SK-N-SH treated with all-trans-retinoic acid at 6 μM for 48 hours (cell line): ENCODE measurements at regions not wholly inside any gene's neighbourhood (a gene's known extent, or its start where the extent isn't known, plus 50 kb on each side); places are given as distances from the start of the nearest gene placed in this dataset.

Source experiments
- ATAC-seq: fragments of 200-7000 bp; cut with Tn5 transposase; 3 replicates; pipeline ENCODE4 v1.9.1; 2020; ENCODE audit warnings: mild to moderate bottlenecking, moderate library complexity
- ARNTL ChIP-seq: fragments of 450-650 bp; formaldehyde crosslinking; IDR thresholded peaks from 2 replicates; pipeline ENCODE4 v1.5.0; 2020; ENCODE audit warnings: low read depth, mild to moderate bottlenecking, moderate library complexity, borderline replicate concordance
- BACH2 ChIP-seq: fragments of 250-450 bp; sonication (Bioruptor Pico); IDR thresholded peaks from 2 replicates; pipeline ENCODE4 v1.9.0; 2021; ENCODE audit warnings: mild to moderate bottlenecking, borderline replicate concordance
- CSDC2 ChIP-seq: fragments of 250-450 bp; sonication (Bioruptor Pico); IDR thresholded peaks from 2 replicates; pipeline ENCODE4 v1.5.0; 2020; ENCODE audit warnings: mild to moderate bottlenecking, moderate library complexity
- ESRRG ChIP-seq: fragments of 250-450 bp; sonication (Bioruptor Pico); IDR thresholded peaks from 2 replicates; pipeline ENCODE4 v1.6.1; 2021; ENCODE audit warnings: mild to moderate bottlenecking
- GLIS3 ChIP-seq: fragments of 250-450 bp; sonication (Bioruptor Pico); IDR thresholded peaks from 2 replicates; pipeline ENCODE4 v1.5.0; 2020; ENCODE audit warnings: mild to moderate bottlenecking, moderate library complexity
- ISL1 ChIP-seq: fragments of 250-450 bp; sonication (Bioruptor Pico); IDR thresholded peaks from 2 replicates; pipeline ENCODE4 v2.1.2; 2022; ENCODE audit warnings: mild to moderate bottlenecking, moderate library complexity
- OSR1 ChIP-seq: fragments of 250-450 bp; sonication (Bioruptor Pico); IDR thresholded peaks from 2 replicates; pipeline ENCODE4 v1.8.0; 2022; ENCODE audit warnings: moderate library complexity, mild to moderate bottlenecking, inconsistent platforms
- PPARA ChIP-seq: fragments of 250-450 bp; sonication (Bioruptor Pico); IDR thresholded peaks from 2 replicates; pipeline ENCODE4 v1.5.0; 2020; ENCODE audit warnings: mild to moderate bottlenecking, borderline replicate concordance
- RARB ChIP-seq: fragments of 250-450 bp; sonication (Bioruptor Pico); IDR thresholded peaks from 2 replicates; pipeline ENCODE4 v1.8.0; 2021; ENCODE audit warnings: mild to moderate bottlenecking, moderate library complexity
- SNAI2 ChIP-seq: fragments of 250-450 bp; sonication (Bioruptor Pico); IDR thresholded peaks from 2 replicates; pipeline ENCODE4 v1.5.0; 2020; ENCODE audit warnings: mild to moderate bottlenecking, moderate library complexity
- TOX ChIP-seq: fragments of 250-450 bp; sonication (Bioruptor Pico); IDR thresholded peaks from 2 replicates; pipeline ENCODE4 v1.8.0; 2021; ENCODE audit warnings: mild to moderate bottlenecking, moderate library complexity, borderline replicate concordance
- ZC3H10 ChIP-seq: fragments of 250-450 bp; sonication (Bioruptor Pico); IDR thresholded peaks from 2 replicates; pipeline ENCODE4 v1.5.1; 2021; ENCODE audit warnings: mild to moderate bottlenecking, moderate library complexity
- ZFP3 ChIP-seq: fragments of 250-450 bp; sonication (Bioruptor Pico); IDR thresholded peaks from 2 replicates; pipeline ENCODE4 v1.5.0; 2020; ENCODE audit warnings: mild to moderate bottlenecking, moderate library complexity
- ZFP30 ChIP-seq: fragments of 450-650 bp; formaldehyde crosslinking; IDR thresholded peaks from 2 replicates; pipeline ENCODE4 v1.5.0; 2022; ENCODE audit warnings: mild to moderate bottlenecking, moderate library complexity
- ZNF565 ChIP-seq: fragments of 450-650 bp; formaldehyde crosslinking; conservative IDR thresholded peaks from 2 replicates; pipeline ENCODE4 v1.5.0; 2020; ENCODE audit warnings: low read depth, mild to moderate bottlenecking, moderate library complexity
- ZNF70 ChIP-seq: fragments of 450-650 bp; formaldehyde crosslinking; IDR thresholded peaks from 2 replicates; pipeline ENCODE4 v1.5.0; 2020; ENCODE audit warnings: mild to moderate bottlenecking, moderate library complexity
- ZNF8 ChIP-seq: fragments of 450-650 bp; formaldehyde crosslinking; IDR thresholded peaks from 2 replicates; pipeline ENCODE4 v1.5.0; 2020; ENCODE audit warnings: mild to moderate bottlenecking, moderate library complexity
- TF ChIP-seq, protein P1 (sequence below): fragments of 250-450 bp; sonication (Bioruptor Pico); IDR thresholded peaks from 2 replicates; pipeline ENCODE4 v1.5.1; 2021; ENCODE audit warnings: mild to moderate bottlenecking, moderate library complexity
- TF ChIP-seq, protein P2 (sequence below): fragments of 250-450 bp; sonication (Bioruptor Pico); IDR thresholded peaks from 2 replicates; pipeline ENCODE4 v1.5.1; 2020; ENCODE audit warnings: low read depth, mild to moderate bottlenecking, moderate library complexity
- TF ChIP-seq, protein P3 (sequence below): fragments of 250-450 bp; sonication (Bioruptor Pico); IDR thresholded peaks from 2 replicates; pipeline ENCODE4 v1.8.0; 2020; ENCODE audit warnings: mild to moderate bottlenecking, moderate library complexity, borderline replicate concordance
- TF ChIP-seq, protein P4 (sequence below): fragments of 250-450 bp; sonication (Bioruptor Pico); IDR thresholded peaks from 2 replicates; pipeline ENCODE4 v1.8.0; 2021; ENCODE audit warnings: low read depth, mild to moderate bottlenecking, moderate library complexity, borderline replicate concordance
- TF ChIP-seq, protein P5 (sequence below): fragments of 250-450 bp; sonication (Bioruptor Pico); IDR thresholded peaks from 2 replicates; pipeline ENCODE4 v1.5.0; 2020; ENCODE audit warnings: mild to moderate bottlenecking, moderate library complexity

DNA sequence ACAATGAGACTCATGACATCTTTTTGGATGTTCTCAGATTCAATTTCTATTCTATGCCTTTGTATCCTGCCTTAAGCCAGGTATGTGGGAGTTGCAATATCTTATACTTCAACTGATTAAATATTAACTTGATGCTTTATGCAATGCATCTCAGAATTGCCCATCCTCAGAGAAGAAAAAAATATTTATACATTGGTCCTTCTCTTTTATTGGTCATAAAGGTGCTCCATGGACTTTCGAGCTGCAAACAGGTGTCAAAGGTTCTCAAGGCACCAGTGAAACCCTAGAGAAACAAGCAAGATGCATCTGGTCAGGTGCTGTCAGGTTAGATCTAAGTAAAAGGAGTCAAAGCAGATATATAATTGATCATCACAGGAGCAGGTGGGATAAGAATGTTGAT lies 690.5 kb downstream of the PLCL1 start:
- no peak for TF ChIP-seq TOX (CRISPR knock-in tag)
- TF ChIP-seq, protein P1, sequence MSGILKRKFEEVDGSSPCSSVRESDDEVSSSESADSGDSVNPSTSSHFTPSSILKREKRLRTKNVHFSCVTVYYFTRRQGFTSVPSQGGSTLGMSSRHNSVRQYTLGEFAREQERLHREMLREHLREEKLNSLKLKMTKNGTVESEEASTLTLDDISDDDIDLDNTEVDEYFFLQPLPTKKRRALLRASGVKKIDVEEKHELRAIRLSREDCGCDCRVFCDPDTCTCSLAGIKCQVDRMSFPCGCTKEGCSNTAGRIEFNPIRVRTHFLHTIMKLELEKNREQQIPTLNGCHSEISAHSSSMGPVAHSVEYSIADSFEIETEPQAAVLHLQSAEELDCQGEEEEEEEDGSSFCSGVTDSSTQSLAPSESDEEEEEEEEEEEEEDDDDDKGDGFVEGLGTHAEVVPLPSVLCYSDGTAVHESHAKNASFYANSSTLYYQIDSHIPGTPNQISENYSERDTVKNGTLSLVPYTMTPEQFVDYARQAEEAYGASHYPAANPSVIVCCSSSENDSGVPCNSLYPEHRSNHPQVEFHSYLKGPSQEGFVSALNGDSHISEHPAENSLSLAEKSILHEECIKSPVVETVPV (CRISPR knock-in tag) = no peak
- no peak for ATAC-seq

DNA sequence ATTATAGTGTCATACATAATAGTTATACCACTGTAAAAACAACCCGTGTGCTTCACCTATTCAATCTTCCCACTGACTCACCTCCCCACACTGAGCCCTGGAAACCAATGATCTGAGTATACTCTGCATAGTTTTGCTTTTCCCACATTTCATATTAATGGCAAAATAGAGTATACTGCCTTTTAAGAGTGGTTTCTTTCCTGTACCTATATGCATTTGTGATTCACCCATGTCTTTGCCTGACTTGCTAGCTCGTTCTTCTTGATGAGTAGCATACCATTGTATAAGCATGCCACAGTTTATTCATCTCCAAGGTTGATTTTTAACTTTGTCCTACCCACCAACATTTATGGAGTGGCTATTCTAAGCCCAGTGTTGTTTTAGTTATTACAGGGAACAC lies 686.4 kb downstream of the PLCL1 start:
- TF ChIP-seq, protein P1 (CRISPR knock-in tag) = no peak
- TF ChIP-seq RARB (no peak), BACH2 (CRISPR knock-in tag) (no peak), OSR1 (CRISPR knock-in tag) (no peak), ZFP3 (CRISPR knock-in tag) (no peak), ZNF70 (CRISPR knock-in tag) (no peak), ZFP30 (CRISPR knock-in tag) (no peak), ZNF565 (CRISPR knock-in tag) (no peak), ISL1 (no peak), ZNF8 (CRISPR knock-in tag) (no peak), SNAI2 (CRISPR knock-in tag) (no peak), ZC3H10 (CRISPR knock-in tag) (no peak), ESRRG (CRISPR knock-in tag) (no peak), GLIS3 (no peak), PPARA (CRISPR knock-in tag) (no peak)
- TF ChIP-seq, protein P2, sequence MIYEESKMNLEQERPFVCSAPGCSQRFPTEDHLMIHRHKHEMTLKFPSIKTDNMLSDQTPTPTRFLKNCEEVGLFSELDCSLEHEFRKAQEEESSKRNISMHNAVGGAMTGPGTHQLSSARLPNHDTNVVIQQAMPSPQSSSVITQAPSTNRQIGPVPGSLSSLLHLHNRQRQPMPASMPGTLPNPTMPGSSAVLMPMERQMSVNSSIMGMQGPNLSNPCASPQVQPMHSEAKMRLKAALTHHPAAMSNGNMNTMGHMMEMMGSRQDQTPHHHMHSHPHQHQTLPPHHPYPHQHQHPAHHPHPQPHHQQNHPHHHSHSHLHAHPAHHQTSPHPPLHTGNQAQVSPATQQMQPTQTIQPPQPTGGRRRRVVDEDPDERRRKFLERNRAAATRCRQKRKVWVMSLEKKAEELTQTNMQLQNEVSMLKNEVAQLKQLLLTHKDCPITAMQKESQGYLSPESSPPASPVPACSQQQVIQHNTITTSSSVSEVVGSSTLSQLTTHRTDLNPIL (CRISPR knock-in tag) = no peak
- TF ChIP-seq, protein P3, sequence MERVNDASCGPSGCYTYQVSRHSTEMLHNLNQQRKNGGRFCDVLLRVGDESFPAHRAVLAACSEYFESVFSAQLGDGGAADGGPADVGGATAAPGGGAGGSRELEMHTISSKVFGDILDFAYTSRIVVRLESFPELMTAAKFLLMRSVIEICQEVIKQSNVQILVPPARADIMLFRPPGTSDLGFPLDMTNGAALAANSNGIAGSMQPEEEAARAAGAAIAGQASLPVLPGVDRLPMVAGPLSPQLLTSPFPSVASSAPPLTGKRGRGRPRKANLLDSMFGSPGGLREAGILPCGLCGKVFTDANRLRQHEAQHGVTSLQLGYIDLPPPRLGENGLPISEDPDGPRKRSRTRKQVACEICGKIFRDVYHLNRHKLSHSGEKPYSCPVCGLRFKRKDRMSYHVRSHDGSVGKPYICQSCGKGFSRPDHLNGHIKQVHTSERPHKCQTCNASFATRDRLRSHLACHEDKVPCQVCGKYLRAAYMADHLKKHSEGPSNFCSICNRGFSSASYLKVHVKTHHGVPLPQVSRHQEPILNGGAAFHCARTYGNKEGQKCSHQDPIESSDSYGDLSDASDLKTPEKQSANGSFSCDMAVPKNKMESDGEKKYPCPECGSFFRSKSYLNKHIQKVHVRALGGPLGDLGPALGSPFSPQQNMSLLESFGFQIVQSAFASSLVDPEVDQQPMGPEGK (CRISPR knock-in tag) = no peak
- ATAC-seq = no peak

DNA sequence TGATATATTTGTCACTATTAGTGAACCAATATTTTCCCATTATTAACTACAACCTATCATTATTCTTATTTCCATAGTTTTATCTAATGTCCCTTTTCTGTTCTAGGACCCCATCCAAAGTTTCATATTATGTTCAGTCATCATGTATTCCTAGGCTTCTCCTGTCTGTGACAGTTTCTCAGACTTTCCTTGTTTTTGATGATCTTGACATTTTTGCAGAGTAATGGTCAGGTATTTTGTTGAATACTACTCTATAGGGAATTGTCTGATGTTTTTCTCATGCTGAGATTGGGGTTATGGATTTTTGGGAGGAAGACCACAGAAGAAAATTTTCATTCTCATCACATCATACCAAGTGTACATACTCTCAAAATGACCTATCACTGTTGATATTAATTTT lies 684.6 kb downstream of the PLCL1 start:
- ATAC-seq = no peak
- TF ChIP-seq, protein P3 (CRISPR knock-in tag) = no peak
- TF ChIP-seq ZNF70 (CRISPR knock-in tag) (no peak), ZNF565 (CRISPR knock-in tag) (no peak), ZC3H10 (CRISPR knock-in tag) (no peak), ARNTL (CRISPR knock-in tag) (no peak), CSDC2 (CRISPR knock-in tag) (no peak), TOX (CRISPR knock-in tag) (no peak), OSR1 (CRISPR knock-in tag) (no peak), BACH2 (CRISPR knock-in tag) (no peak), ZFP30 (CRISPR knock-in tag) (no peak), ISL1 (no peak), GLIS3 (no peak)
- TF ChIP-seq, protein P4, sequence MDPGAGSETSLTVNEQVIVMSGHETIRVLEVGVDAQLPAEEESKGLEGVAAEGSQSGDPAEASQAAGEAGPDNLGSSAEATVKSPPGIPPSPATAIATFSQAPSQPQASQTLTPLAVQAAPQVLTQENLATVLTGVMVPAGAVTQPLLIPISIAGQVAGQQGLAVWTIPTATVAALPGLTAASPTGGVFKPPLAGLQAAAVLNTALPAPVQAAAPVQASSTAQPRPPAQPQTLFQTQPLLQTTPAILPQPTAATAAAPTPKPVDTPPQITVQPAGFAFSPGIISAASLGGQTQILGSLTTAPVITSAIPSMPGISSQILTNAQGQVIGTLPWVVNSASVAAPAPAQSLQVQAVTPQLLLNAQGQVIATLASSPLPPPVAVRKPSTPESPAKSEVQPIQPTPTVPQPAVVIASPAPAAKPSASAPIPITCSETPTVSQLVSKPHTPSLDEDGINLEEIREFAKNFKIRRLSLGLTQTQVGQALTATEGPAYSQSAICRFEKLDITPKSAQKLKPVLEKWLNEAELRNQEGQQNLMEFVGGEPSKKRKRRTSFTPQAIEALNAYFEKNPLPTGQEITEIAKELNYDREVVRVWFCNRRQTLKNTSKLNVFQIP (CRISPR knock-in tag) = no peak
- TF ChIP-seq, protein P2 (CRISPR knock-in tag) = no peak
- TF ChIP-seq, protein P5, sequence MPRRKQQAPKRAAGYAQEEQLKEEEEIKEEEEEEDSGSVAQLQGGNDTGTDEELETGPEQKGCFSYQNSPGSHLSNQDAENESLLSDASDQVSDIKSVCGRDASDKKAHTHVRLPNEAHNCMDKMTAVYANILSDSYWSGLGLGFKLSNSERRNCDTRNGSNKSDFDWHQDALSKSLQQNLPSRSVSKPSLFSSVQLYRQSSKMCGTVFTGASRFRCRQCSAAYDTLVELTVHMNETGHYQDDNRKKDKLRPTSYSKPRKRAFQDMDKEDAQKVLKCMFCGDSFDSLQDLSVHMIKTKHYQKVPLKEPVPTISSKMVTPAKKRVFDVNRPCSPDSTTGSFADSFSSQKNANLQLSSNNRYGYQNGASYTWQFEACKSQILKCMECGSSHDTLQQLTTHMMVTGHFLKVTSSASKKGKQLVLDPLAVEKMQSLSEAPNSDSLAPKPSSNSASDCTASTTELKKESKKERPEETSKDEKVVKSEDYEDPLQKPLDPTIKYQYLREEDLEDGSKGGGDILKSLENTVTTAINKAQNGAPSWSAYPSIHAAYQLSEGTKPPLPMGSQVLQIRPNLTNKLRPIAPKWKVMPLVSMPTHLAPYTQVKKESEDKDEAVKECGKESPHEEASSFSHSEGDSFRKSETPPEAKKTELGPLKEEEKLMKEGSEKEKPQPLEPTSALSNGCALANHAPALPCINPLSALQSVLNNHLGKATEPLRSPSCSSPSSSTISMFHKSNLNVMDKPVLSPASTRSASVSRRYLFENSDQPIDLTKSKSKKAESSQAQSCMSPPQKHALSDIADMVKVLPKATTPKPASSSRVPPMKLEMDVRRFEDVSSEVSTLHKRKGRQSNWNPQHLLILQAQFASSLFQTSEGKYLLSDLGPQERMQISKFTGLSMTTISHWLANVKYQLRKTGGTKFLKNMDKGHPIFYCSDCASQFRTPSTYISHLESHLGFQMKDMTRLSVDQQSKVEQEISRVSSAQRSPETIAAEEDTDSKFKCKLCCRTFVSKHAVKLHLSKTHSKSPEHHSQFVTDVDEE (CRISPR knock-in tag) = no peak
- TF ChIP-seq, protein P1 (CRISPR knock-in tag) = no peak
